HG02763 (cell line): ENCODE measurements at regions not wholly inside any gene's neighbourhood (a gene's known extent, or its start where the extent isn't known, plus 50 kb on each side); places are given as distances from the start of the nearest gene placed in this dataset.

Source experiments
- ATAC-seq: cut with Tn5 transposase; IDR thresholded peaks from one replicate; pipeline ENCODE4 v1.9.1; 2021; ENCODE audit warnings: mild to moderate bottlenecking, moderate library complexity; ENCODE audit not compliant: unreplicated experiment

DNA sequence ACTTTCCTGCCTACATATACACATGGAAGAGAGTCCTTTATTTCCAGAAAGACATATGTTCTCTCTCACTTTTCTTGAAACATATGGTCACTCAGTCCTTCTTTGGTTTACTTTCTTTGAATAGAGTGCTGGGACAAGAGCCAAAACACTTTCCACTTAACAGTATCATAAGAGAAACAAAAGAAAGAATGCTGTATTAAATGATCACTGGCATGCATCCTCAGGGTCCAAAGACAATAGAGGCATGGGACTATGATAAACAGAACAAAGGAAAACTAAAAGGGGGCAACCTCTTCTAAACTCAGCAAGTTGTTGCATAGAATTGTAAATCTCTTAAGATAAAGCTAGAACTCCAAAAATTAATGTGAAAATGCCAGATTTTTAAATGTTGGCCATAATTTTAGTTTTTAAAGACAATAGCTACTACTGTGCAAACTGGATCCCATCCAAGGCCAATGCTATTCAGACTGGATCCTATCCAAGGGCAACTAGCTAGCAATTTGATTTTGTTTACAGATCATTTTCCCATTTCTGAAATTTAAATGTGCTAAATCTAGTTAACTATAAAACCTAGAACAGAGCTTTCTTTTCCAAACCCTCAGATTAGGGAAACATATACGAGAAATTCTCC, 687.5 kb downstream of the SORCS3 start:
- ATAC-seq, result no peak
